BLaER1 treated with 17β-estradiol and CSF1 and Interleukin-3, amounts not matched to agents 10 nM and 100 nM (cell line): ENCODE measurements at regions not wholly inside any gene's neighbourhood (a gene's known extent, or its start where the extent isn't known, plus 50 kb on each side); places are given as distances from the start of the nearest gene placed in this dataset.
"Not testable (repeated sequence)": the region's sequence is repeated elsewhere in the genome, so short reads cannot be mapped to it uniquely, and the experiment has no call there.

ENCODE experiments used
- H3K27ac ChIP-seq, 11 experiments: shearing (Covaris generic); formaldehyde crosslinking; 2 replicates each; pipeline ENCODE4 v1.8.1; 2022
- H3K27me3 ChIP-seq, 11 experiments: shearing (Covaris generic); formaldehyde crosslinking; 2 replicates each; pipeline ENCODE4 v1.8.1; 2022
- H3K36me3 ChIP-seq, 11 experiments: shearing (Covaris generic); formaldehyde crosslinking; 2 replicates each; pipeline ENCODE4 v1.8.1; 2022
- H3K4me1 ChIP-seq, 10 experiments: shearing (Covaris generic); formaldehyde crosslinking; 2 replicates each; pipeline ENCODE4 v1.8.1; 2022
- H3K4me2 ChIP-seq, 11 experiments: shearing (Covaris generic); formaldehyde crosslinking; 2 replicates each; pipeline ENCODE4 v1.8.1; 2022
- H3K4me3 ChIP-seq, 10 experiments: shearing (Covaris generic); formaldehyde crosslinking; 2 replicates each; pipeline ENCODE4 v1.8.1; 2022
- H3K9ac ChIP-seq, 11 experiments: shearing (Covaris generic); formaldehyde crosslinking; 2 replicates each; pipeline ENCODE4 v1.8.1; 2022
- H3K9me3 ChIP-seq, 11 experiments: shearing (Covaris generic); formaldehyde crosslinking; replicated peaks in 1 of 11; 2 replicates each; pipeline ENCODE4 v1.8.1; 2022
- H4K20me1 ChIP-seq, 11 experiments: shearing (Covaris generic); formaldehyde crosslinking; 2 replicates each; pipeline ENCODE4 v1.8.1; 2022
- Cebpa-rat ChIP-seq, 11 experiments: shearing (Covaris generic); IDR thresholded peaks; 2 replicates each; pipeline ENCODE4 v1.8.1; 2022

GRCh38 chr17:70414300-70414699, 245.0 kb downstream of the KCNJ2 start:
- Histone ChIP-seq H3K27me3 (no peaks in the 10 kb centered on the region), H3K27ac (no peak overlapping the region), H3K9ac (no peak overlapping the region), H3K4me3 (no peak overlapping the region), H3K4me1 (no peaks in the 10 kb centered on the region), H3K4me2 (no peak overlapping the region), H3K9me3 (no peaks in the 10 kb centered on the region), H3K36me3 (no peaks in the 10 kb centered on the region), H4K20me1 (no peaks in the 10 kb centered on the region)
- TF ChIP-seq Cebpa-rat (IDR thresholded peaks at IDR 0.05), result no peak

- no peak overlapping the region for H3K4me2 ChIP-seq
- peaks cover 0 to 16% (median 12%) of the 10 kb centered on the region in 10 experiments; a peak in 14 of 20 replicates for H3K4me1 ChIP-seq
- no peak overlapping the region for H3K4me3 ChIP-seq
- H3K27me3 ChIP-seq, result no peaks in the 10 kb centered on the region
- H3K9ac ChIP-seq, result no peak overlapping the region
- no peaks in the 10 kb centered on the region for H3K36me3 ChIP-seq
- no peak overlapping the region for H3K27ac ChIP-seq
- H3K9me3 ChIP-seq, result no peaks in the 10 kb centered on the region
- no peaks in the 10 kb centered on the region for H4K20me1 ChIP-seq
- TF ChIP-seq Cebpa-rat (IDR thresholded peaks at IDR 0.05), result no peak
Measured at GRCh38 chr17:70420861-70421445, 251.6 kb downstream of the KCNJ2 start.

GRCh38 chr17:70422862-70423261, 253.5 kb downstream of the KCNJ2 start:
- Histone ChIP-seq H3K36me3 (no peaks in the 10 kb centered on the region), H4K20me1 (no peaks in the 10 kb centered on the region), H3K27ac (no peak overlapping the region), H3K4me1 (peaks cover 0 to 16% (median 12%) of the 10 kb centered on the region in 10 experiments; a peak in 14 of 20 replicates), H3K4me2 (0 out of 22 replicates have a peak overlapping the region, but pooled peaks of 1 of the 11 experiments have one; percentile 70), H3K4me3 (no peak overlapping the region), H3K9ac (no peak overlapping the region), H3K27me3 (peaks cover 0 to 12% (median 0%) of the 10 kb centered on the region in 11 experiments; a peak in 3 of 22 replicates), H3K9me3 (no peaks in the 10 kb centered on the region)
- no peak for TF ChIP-seq Cebpa-rat (IDR thresholded peaks at IDR 0.05)

- H3K27ac ChIP-seq, result no peak overlapping the region
- TF ChIP-seq Cebpa-rat (IDR thresholded peaks at IDR 0.05), result no peak
- peaks cover 0 to 13% (median 0%) of the 10 kb centered on the region in 11 experiments; a peak in 4 of 22 replicates for H3K27me3 ChIP-seq
- no peak overlapping the region for H3K4me3 ChIP-seq
- no peaks in the 10 kb centered on the region for H3K36me3 ChIP-seq
- peaks cover 0 to 16% (median 12%) of the 10 kb centered on the region in 10 experiments; a peak in 14 of 20 replicates for H3K4me1 ChIP-seq
- H3K4me2 ChIP-seq, result peak overlapping the region in 7 of 11 experiments; percentile 4 to 78 (median 30); a peak in 13 of 22 replicates
- H4K20me1 ChIP-seq, result no peaks in the 10 kb centered on the region
- no peak overlapping the region for H3K9ac ChIP-seq
- no peaks in the 10 kb centered on the region for H3K9me3 ChIP-seq
Measured at GRCh38 chr17:70423562-70423961, 254.2 kb downstream of the KCNJ2 start.

GRCh38 chr17:70426752-70427151, 257.4 kb downstream of the KCNJ2 start:
- Histone ChIP-seq H3K9ac (no peak overlapping the region), H3K9me3 (peaks cover 0 to 9% (median 0%) of the 10 kb centered on the region in 11 experiments; a peak in 3 of 22 replicates), H3K4me2 (no peak overlapping the region), H4K20me1 (no peaks in the 10 kb centered on the region), H3K36me3 (no peaks in the 10 kb centered on the region), H3K27me3 (peaks cover 0 to 30% (median 0%) of the 10 kb centered on the region in 11 experiments; a peak in 4 of 22 replicates), H3K27ac (no peak overlapping the region), H3K4me3 (no peak overlapping the region), H3K4me1 (peaks cover 0 to 25% (median 17%) of the 10 kb centered on the region in 10 experiments; a peak in 14 of 20 replicates)
- no peak for TF ChIP-seq Cebpa-rat (IDR thresholded peaks at IDR 0.05)

- Histone ChIP-seq H3K4me3 (no peak overlapping the region), H3K9ac (no peak overlapping the region), H3K4me2 (no peak overlapping the region), H4K20me1 (no peaks in the 10 kb centered on the region), H3K27me3 (peaks cover 0 to 19% (median 0%) of the 10 kb centered on the region in 11 experiments; a peak in 2 of 22 replicates), H3K9me3 (peaks cover 0 to 3% (median 0%) of the 10 kb centered on the region in 11 experiments; a peak in 3 of 22 replicates), H3K4me1 (peaks cover 0 to 10% (median 3%) of the 10 kb centered on the region in 10 experiments; a peak in 5 of 20 replicates), H3K27ac (no peak overlapping the region), H3K36me3 (no peaks in the 10 kb centered on the region)
- no peak for TF ChIP-seq Cebpa-rat (IDR thresholded peaks at IDR 0.05)
Measured at GRCh38 chr17:70434536-70435490, 265.5 kb downstream of the KCNJ2 start.

- Histone ChIP-seq H3K9ac (no peak overlapping the region), H3K27me3 (peaks cover 0 to 1% (median 0%) of the 10 kb centered on the region in 11 experiments; a peak in 1 of 22 replicates), H3K27ac (no peak overlapping the region), H3K4me3 (no peak overlapping the region), H3K9me3 (no peaks in the 10 kb centered on the region), H4K20me1 (no peaks in the 10 kb centered on the region), H3K4me1 (no peaks in the 10 kb centered on the region), H3K4me2 (no peak overlapping the region), H3K36me3 (no peaks in the 10 kb centered on the region)
- no peak for TF ChIP-seq Cebpa-rat (IDR thresholded peaks at IDR 0.05)
Measured at GRCh38 chr17:70437656-70438055, 268.3 kb downstream of the KCNJ2 start.

GRCh38 chr17:70446446-70446845, 277.1 kb downstream of the KCNJ2 start:
- no peaks in the 10 kb centered on the region for H3K27me3 ChIP-seq
- H3K4me1 ChIP-seq, result no peaks in the 10 kb centered on the region
- H3K9me3 ChIP-seq, result peaks cover 0 to 23% (median 9%) of the 10 kb centered on the region in 11 experiments; a peak in 9 of 22 replicates
- no peak overlapping the region for H3K4me3 ChIP-seq
- no peak overlapping the region for H3K9ac ChIP-seq
- no peak overlapping the region for H3K4me2 ChIP-seq
- no peak for TF ChIP-seq Cebpa-rat (IDR thresholded peaks at IDR 0.05)
- H3K36me3 ChIP-seq, result no peaks in the 10 kb centered on the region
- H3K27ac ChIP-seq, result no peak overlapping the region
- H4K20me1 ChIP-seq, result no peaks in the 10 kb centered on the region

GRCh38 chr17:70447588-70447987, 278.3 kb downstream of the KCNJ2 start:
- Histone ChIP-seq H3K36me3 (no peaks in the 10 kb centered on the region), H3K27me3 (no peaks in the 10 kb centered on the region), H3K4me3 (no peak overlapping the region), H4K20me1 (no peaks in the 10 kb centered on the region), H3K9me3 (peaks cover 0 to 23% (median 9%) of the 10 kb centered on the region in 11 experiments; a peak in 9 of 22 replicates), H3K27ac (no peak overlapping the region), H3K4me2 (no peak overlapping the region), H3K4me1 (no peaks in the 10 kb centered on the region), H3K9ac (no peak overlapping the region)
- no peak for TF ChIP-seq Cebpa-rat (IDR thresholded peaks at IDR 0.05)

GRCh38 chr17:70453075-70453474, 283.7 kb downstream of the KCNJ2 start:
- H3K9me3 ChIP-seq, H3K9ac ChIP-seq, H3K27ac ChIP-seq, H4K20me1 ChIP-seq, H3K36me3 ChIP-seq, H3K4me1 ChIP-seq, H3K27me3 ChIP-seq, H3K4me3 ChIP-seq, H3K4me2 ChIP-seq: not testable (repeated sequence)
